Forelimb muscle (tissue), 1 donor: ENCODE measurements at regions not wholly inside any gene's neighbourhood (a gene's known extent, or its start where the extent isn't known, plus 50 kb on each side); places are given as distances from the start of the nearest gene placed in this dataset.

ENCODE experiments used
- DNase-seq: peaks from one replicate; pipeline ENCODE4 v3.0.0-alpha.2; 2013; ENCODE audit warnings: low read depth

DNA sequence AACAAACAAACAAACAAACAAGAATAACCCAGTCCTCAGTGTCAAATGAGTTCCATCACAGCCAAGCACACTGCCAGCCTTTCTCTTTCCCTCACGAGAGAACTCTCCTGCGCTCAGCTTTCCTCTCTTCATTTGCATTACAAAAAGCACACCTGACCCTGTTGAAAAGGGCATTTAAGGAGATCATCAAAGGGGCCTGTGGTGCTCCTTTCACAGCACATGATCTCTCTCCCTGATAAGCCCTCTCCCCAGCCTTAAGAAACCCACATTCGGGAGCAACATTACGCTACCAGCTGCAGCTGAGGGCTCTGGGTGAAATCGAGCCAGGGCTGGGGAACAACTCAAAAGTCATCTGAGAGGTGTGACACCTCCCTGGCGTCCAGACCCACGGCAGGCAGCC lies 165.6 kb upstream of the TMCC3 start:
- DNase-seq = no peak

DNA sequence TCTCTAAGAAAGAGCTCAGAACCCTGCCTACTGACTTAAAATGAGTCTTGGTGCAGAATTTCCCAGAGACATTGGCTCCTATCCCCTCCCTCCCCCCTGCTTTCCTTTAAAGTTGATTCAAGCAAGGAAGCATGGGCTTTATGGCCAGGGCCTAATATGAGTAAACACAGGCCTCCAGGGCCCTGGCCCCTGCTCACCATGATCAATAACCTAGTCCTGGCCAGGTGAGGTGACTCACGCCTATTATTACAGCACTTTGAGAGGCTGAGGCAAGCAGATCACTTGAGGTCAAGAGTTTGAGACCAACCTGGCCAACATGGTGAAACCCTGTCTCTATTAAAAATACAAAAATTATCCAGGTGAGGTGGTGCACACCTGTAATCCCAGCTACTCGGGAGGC lies 165.1 kb upstream of the TMCC3 start:
- DNase-seq = no peak

GRCh38 chr12:94813314-94813713 lies 163.0 kb upstream of the TMCC3 start:
- DNase-seq = no peak

DNA sequence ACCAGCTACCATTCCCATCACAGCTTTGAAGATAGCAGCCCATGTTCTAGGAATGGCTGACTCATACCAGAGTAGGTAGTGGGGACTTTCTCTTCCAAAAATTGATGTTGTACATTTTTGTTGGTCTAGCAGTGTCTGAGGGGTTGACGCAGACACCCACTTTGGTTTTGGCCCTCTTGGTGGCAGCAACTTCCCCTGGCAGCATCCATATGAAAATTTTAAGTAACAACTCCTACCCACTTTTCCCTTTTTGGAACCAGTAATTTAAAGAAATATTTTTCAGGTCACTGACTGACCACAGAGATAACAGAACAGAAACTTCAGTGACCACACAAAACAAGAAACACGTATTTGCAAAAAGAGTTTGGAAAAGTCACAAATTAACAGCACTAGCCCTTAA lies 162.0 kb upstream of the TMCC3 start:
- DNase-seq = no peak

- no peak for DNase-seq
Observed at GRCh38 chr12:94811611-94812010, 161.3 kb upstream of the TMCC3 start.

GRCh38 chr12:94807951-94808350 lies 157.6 kb upstream of the TMCC3 start:
- DNase-seq = no peak

DNA sequence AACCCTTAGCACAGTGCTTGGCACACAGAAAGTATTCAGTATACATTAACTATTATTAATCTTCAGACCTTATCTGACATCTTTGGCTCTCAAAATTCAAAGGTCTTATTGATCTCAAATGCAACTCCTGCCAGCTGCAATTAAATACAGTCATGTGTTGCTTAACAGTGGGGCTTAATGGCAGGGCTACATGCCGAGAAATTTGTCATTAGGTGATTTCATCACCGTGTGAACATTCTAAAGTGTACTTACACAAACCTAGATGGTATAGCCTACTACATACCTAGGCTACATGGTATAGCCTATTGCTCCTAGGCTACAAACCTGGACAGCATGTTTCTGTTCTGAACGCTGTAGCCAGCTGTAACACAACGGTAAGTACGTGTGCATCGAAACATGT lies 156.3 kb upstream of the TMCC3 start:
- DNase-seq = no peak

- peak; percentile 17 for DNase-seq
Observed at GRCh38 chr12:94805749-94806529, 155.6 kb upstream of the TMCC3 start.

DNA sequence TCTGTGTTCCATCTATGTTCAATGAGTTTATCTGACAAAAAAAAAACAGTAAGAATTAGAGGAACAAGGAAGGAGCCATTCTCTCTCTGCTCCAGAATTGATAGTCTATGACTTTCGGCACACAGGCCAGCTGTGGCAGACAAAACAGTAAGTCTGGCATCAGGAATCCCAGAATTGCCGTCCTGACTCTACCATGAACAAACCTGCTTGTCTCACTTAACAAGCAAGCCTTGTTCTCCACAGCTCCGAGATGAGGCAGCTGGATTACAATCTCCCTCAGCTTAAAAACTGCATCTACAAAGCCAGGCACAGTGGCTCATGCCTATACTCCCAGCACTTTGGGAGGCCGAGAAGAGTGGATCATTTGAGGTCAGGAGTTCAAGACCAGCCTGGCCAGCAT lies 153.6 kb upstream of the TMCC3 start:
- DNase-seq = no peak

DNA sequence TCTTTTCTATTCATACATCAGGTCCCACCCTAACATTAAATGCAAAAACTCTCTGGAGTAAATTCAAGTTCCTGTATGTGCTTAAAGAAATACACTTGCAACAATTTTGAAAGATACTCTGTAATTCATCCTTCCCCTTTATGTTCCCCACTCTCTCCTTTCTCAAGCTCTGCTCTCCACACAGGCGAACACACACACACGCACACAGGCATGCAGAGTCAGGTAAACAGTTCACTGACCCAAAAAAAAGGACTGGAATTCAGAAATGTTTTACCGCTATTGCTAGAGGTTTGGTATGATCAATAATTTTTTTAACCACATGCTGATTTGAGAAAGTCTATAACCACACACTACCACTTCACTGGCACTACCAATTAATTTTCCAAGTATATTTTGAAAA lies 152.4 kb upstream of the TMCC3 start:
- DNase-seq = no peak

DNA sequence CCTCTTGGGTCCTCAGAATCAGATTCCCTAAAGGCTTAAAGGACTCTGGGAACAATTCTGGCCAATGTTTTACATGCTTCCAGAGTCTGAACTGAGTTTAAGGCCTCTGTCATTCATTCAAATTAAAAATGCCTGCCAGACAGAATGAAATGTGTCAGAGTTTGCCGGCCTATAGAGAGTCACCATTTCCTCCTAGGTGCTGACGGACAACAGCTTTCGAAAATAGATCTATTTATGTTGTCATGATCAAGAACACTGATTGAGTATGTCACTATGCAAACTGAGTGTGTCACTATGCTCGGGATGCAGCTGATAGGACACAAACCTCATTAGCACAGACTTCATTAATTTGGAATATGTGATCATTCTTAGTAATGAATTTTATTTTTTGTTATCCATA lies 151.4 kb upstream of the TMCC3 start:
- no peak for DNase-seq

- no peak for DNase-seq
Observed at GRCh38 chr12:94799136-94799535, 148.8 kb upstream of the TMCC3 start.

- no peak for DNase-seq
Observed at GRCh38 chr12:94798113-94798512, 147.8 kb upstream of the TMCC3 start.

DNA sequence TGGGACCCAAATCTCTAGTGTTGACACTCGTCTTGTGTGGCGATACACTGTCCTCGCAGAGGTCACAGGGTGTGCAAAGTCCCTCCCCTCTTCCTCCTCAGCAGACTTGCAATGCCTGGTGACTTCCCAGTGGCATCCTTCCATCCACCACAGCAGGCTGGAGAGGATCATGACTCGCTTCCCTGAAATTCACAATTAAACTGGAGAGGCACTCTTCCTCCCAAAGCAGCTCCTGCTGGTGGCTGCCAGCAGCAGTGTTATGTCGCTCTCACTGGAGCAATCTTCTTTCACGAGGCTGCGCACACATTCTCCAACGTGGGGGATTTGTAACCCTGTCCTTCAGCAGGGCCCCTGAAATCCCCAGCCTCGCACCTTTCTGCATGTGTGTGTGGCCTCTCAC lies 145.2 kb upstream of the TMCC3 start:
- no peak for DNase-seq

DNA sequence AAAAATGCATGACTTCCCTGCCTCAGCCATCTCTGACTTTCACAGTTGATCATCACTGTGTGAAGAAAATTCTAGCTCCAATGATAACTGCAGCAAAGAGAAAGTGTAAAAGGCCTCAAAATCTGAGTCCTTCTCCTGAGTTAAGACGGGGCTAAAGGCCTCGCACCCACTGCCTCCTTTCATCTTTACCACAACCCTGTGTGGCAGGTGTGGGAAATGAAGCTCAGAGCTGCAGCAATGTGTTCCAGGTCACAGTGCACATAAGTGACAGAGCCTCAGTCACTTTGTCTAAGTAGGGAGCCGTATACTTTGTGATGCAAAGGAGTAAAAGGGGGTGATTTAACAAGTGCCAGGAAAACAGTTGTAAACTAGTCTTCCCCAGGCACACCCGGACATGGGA lies 144.7 kb upstream of the TMCC3 start:
- no peak for DNase-seq

GRCh38 chr12:94793191-94793595 lies 142.8 kb upstream of the TMCC3 start:
- DNase-seq = no peak

GRCh38 chr12:94792693-94793092 lies 142.3 kb upstream of the TMCC3 start:
- DNase-seq = peak; percentile 41

GRCh38 chr12:94791933-94792332 lies 141.6 kb upstream of the TMCC3 start:
- DNase-seq = no peak

- no peak for DNase-seq
Observed at GRCh38 chr12:94790825-94791224, 140.5 kb upstream of the TMCC3 start.

- no peak for DNase-seq
Observed at GRCh38 chr12:94790370-94790769, 140.0 kb upstream of the TMCC3 start.

- DNase-seq = no peak
Observed at GRCh38 chr12:94789510-94790225, 139.3 kb upstream of the TMCC3 start.

DNA sequence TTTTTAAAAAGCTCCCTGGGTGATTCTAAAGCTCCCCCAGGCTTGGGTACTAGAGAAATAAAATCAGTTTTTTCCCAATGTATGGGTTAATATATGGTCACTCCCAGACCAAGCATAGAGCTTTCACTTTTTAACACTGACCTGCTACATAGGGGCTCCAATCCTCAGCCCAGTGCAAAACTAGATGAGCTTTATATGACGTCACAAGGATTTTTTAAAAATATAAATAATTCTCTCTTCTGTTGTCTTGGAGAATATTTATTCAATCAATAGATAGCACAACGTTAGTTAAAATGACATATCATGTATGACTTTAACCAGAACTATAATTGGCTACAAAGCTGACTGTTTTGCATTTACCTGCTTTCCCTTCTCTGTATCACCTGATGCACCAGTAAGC lies 137.9 kb upstream of the TMCC3 start:
- DNase-seq = no peak

DNA sequence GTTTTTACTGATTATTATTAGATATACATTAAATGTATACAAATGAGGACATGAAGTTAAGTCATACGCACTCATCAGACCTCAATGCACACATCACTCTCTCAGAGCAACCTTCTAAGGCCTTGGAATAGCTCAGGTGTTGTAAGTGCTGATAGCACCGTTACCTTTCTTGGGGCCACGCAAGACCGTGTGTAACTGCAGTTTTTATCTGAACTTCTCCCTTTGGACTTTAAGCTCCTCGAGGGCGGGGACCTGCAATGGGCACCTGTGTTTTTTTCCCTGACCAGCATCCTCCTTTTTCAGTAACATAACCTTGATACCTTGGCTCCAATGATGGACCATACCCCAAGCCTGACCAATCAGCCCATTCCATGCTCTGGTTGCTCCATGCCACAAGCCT lies 136.5 kb upstream of the TMCC3 start:
- no peak for DNase-seq

DNA sequence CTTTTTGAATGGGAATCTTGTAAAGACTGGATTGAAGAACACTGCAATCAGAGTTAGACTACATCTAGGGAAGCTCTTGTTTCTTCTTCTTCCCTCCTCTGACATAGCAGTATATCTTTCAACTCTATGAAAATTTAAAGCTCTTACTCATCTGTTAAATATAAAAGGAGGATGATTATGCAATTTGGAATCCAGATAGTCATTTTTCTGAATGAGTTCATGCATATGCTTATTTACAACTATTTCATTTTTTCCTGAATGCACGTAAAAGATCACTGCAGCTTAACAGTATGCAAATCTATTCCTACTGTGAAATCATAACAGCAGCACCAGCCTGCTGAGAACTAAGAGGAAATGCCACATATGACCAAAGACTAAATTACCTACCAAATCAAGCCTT lies 133.5 kb upstream of the TMCC3 start:
- DNase-seq = no peak
